ENCODE measurements at regions not wholly inside any gene's neighbourhood (a gene's known extent, or its start where the extent isn't known, plus 50 kb on each side); places are given as distances from the start of the nearest gene placed in this dataset.

- no peak for TF ChIP-seq SUZ12 (IDR thresholded peaks at IDR 0.05; ENCODE audit: extremely low read depth, insufficient read depth, insufficient read length)
- no peak for TF ChIP-seq ZNF274 (IDR thresholded peaks at IDR 0.05; ENCODE audit: low read depth, low read length)
- TF ChIP-seq YY1 (IDR thresholded peaks at IDR 0.05; ENCODE audit: insufficient read depth, insufficient read length), result no peak
These were observed 456.3 kb upstream of the MYT1L start for GRCh38 chr2:2787301-2787907.

Measured in NT2/D1 (cell line).